CD4-positive, alpha-beta T cell treated with Interleukin-21 for 1 hour (primary cell): ENCODE measurements at regions not wholly inside any gene's neighbourhood (a gene's known extent, or its start where the extent isn't known, plus 50 kb on each side); places are given as distances from the start of the nearest gene placed in this dataset.
"Not testable (repeated sequence)": the region's sequence is repeated elsewhere in the genome, so short reads cannot be mapped to it uniquely, and the experiment has no call there.

Experiments
- DNase-seq: peaks from one replicate; pipeline ENCODE4 v3.0.0-alpha.2; 2020

DNA sequence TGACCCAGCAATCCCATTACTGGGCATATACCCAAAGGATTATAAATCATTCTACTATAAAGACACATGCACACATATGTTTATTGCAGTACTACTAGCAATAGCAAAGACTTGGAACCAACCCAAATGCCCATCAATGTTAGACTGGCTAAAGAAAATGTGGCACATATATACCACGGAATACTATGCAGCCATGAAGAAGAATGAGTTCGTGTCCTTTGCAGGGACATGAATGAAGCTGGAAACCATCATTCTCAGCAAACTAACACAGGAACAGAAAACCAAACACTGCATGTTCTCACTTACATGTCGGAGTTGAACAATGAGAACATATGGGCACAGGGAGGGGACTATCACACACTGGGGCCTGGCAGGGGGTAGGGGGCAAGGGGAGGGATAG lies 183.0 kb downstream of the HACE1 start:
- DNase-seq, result not testable (repeated sequence)

DNA sequence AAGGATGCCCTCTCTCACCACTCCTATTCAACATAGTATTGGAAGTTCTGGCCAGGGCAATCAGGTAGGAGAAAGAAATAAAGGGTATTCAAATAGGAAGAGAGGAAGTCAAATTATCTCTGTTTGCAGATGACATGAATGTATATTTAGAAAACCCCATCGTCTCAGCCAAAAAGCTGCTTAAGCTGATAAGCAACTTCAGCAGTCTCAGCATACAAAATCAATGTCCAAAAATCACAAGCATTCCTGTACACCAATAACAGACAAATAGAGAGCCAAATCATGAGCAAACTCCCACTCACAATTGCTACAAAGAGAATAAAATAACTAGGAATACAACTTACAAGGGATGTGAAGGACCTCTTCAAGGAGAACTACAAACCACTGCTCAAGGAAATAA lies 184.6 kb downstream of the HACE1 start:
- not testable (repeated sequence) for DNase-seq

DNA sequence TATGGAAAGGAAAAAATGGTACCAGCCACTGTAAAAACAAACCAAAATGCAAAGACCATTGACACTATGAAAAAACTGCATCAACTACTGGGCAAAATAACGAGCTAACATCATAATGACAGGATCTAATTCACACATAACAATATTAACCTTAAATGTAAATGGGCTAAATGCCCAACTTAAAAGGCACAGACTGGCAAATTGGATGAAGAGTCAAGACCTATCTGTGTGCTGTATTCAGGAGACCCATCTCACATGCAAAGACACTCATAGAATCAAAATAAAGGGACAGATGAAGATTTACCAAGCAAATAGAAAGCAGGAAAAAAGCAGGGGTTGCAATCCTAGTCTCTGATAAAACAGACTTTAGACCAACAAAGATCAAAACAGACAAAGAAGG lies 186.6 kb downstream of the HACE1 start:
- DNase-seq, result not testable (repeated sequence)

DNA sequence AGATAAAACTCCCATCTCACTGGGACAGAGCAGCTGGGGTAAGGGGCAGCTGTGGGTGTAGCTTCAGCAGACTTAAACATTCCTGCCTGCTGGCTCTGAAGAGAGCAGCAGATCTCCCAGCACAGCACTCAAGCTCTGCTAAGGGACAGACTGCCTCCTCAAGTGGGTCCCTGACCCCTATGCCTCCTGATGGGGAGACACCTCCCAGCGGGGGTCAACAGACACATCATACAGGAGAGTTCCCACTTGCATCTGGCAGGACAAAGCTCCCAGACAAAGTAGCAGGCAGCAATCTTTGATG lies 188.2 kb downstream of the HACE1 start:
- not testable (repeated sequence) for DNase-seq

DNA sequence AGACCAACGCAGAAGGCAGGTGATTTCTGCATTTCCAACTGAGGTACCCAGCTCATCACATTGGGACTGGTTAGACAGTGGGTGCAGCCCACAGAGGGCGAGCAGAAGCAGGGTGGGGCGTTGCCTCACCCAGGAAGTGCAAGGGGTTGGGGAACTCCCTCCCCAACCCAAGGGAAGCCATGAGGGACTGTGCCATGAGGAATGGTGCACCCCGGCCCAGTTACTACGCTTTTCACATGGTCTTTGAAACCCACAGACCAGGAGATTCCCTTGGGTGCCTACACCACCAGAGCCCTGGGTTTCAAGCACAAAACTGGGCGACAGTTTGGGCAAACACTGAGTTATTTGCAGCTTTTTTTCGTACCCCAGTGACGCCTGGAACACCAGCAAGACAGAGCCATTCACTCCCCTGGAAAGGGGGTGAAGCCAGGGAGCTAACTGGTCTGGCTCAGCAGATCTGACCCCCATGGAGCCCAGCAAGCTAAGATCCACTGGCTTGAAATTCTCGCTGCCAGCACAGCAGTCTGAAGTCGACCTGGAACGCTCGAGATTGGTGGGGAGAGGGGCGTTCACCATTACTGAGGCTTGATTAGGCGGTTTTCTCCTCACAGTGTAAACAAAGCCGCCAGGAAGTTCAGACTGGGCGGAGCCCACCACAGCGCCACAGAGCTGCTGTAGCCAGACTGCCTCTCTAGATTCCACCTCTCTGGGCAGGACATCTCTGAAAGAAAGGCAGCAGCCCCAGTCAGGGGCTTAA lies 188.7 kb downstream of the HACE1 start:
- peak; percentile 18 for DNase-seq

DNA sequence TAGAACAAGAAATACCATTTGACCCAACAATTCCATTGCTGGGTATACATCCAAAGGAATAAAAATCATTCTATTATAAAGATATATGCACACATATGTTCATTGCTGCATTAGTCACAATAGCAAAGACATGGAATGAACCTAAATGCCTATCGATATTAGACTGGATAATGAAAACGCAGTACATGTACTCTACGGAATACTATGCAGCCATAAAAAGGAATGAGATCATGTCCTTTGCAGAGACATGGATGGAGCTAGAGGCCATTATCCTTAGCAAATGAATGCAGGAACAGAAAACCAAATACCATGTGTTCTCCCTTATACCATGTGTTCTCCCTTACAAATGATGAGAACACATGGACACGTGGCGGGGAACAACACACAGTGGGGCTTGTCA lies 190.2 kb downstream of the HACE1 start:
- DNase-seq, result no peak

DNA sequence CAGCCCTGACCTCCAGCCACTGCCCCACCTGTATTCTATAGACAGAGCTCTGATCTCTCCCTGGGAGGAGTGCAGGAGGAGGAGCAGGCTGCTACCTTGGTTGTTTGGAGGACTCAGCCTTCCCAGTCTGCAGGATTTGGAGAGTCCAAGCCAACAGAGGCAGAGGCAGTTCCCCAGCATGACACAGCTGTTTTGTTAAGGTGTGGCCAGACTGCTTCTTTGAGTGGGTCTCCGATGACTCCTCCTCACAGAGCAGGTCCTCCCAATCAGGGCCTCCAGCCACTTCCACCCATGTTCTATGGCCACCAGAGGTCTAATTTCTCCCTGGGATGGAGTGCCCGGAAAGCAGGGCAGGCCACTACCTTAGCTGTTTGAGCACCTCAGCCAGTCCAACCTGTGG lies 203.5 kb downstream of the HACE1 start:
- no peak for DNase-seq

DNA sequence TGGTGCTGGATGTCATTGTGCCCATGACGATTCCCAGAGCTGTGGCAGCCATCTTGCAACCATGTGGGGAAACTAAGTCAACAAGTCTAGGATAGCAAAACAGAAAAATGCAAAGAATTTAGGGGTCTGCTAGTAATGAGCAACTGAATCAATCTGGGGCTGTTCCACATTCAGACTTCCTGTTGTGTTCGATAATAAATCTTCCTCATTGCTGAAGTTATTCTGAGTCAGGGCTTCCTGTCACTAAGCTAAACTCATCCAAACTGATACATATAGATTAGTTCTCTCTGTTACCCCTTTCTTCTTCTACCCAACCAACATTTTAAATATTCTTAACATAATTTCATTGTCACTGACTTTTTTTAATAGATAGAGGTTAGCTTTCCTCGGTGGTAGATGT lies 205.9 kb downstream of the HACE1 start:
- DNase-seq, result no peak

DNA sequence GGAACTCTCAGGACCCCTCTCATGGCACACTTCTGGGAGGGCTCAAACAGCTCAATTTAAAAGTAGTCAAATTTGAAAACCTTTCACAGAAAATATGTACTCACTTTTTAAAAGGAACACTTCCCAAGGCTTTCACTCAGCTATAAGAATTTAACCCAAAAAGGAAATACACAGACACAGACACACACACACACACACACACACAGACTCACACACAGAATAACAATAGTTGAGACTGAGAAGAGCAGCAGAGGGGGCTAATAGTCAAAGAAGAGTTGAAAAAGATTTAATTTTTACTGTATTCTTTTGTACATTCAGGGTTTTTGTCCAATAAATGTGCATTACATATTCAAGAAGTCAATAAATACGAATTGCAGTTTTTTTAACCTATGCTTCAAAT lies 211.4 kb downstream of the HACE1 start:
- no peak for DNase-seq

DNA sequence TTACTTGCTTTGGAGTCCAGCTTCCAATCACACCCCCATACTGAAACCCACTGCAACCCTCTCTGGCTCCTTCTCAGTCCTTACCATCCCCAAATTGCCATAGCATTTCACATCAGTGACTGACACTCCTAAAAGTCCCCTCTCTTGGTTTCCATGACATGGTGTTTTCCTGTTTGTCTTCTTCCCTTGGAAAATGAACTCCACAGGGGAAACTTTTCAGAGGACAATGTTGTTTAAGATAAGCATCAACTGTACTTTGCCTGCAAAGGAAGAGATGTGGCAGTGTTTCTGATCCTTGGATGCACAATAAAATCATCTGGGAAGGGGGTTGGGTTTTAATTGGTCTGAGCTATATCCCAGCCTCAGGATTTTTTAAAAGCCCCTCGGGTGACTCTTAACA lies 214.9 kb downstream of the HACE1 start:
- no peak for DNase-seq

DNA sequence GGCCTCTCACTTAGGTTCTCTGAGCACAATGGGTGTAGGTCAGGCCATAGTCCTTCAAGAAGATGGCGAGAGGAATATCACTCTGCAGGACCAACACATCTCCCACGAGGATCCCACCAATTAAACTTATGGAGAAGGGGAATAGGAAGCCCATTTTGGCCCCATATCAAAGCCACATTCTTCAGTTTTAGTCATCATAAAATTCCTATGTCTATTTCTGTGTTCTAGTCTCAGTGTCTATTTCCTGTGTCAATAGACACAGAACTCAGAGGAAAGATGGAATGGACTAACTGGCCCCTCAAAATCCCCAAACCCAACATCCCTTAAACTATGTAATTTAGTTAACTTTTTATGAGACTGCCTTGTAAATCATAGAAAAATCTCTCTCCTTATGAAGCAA lies 216.8 kb downstream of the HACE1 start:
- DNase-seq, result no peak

DNA sequence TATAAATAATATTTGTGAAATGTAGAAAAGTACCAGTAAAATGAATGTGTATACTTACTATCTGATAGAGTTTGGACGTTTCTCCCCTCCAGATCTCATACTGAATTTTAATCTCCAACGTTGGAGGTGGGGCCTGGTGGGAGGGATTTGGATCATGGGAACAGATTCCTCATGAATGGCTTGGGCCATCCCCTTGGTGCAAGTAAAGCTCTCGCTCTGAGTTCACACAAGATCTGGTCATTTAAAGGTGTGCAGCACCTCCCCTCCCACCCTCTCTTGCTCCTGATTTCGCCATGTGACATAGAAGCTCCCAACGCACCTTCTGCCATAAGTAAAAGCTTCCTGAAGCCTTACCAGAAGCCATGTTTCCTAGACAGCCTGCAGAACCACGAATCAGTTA lies 219.0 kb downstream of the HACE1 start:
- DNase-seq, result no peak

DNA sequence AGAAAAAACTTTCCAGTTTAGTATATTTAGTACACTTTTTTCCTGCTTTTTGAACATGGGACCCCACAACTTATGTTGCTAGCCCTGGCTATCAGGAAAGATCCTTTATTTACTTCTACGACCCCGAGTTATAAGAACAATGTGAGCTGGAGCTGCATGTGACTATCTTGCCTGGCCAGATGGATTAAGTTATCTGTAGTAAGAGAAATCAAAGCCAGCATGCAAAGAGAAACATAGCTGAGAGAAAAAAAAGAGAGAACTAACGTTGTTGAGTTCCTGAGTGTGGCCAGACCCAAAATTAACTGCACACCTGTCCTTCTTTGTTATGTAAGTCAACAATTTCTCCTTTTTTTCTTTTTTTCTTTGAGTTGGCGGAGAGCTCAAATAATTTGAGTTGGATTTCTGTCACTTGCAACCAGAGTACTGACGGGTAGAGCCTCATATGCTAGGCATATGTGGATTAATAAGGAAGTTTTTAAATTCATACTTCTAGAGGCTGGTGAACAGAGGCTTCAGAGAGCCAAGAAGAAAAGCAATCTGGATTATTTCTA lies 219.5 kb downstream of the HACE1 start:
- DNase-seq, result no peak

DNA sequence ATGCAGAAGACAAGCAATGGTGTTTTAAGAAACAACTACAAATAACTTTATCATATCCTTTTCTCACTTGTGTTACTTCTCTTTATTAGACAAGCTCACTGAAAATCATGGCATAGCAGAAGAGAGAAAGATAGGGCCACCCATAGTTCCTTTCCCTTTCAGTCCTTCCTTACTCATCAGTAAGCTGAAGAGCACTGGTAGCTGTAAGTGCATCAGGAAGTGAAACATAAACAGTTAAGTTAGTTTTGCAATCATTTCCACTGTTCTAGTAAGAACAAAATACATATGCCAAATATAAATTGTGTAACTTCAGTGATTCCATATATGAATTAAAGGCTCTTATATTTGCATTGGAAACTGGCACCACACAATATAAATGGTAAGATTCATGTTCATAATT lies 220.1 kb downstream of the HACE1 start:
- no peak for DNase-seq

DNA sequence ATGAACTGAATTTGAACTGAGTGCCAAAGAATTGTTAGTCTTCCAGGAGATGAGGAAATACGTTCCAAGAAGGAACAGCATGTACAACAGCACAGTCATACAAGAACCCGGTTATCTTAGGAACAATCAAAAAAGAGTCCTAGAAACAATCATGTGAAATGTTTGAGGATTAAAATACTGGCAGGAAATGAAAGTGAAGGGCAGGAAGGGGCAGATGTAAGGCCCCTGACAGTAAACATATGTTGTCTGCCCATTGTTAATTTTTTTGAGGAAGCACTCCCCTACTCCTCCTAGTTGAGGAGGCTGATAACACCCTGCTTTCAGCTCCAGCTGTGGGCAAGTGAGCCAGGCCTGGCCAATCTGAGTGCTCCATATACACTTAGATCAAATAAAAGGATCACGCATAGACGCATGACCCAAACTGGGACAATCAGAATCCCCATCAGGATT lies 220.9 kb downstream of the HACE1 start:
- no peak for DNase-seq

DNA sequence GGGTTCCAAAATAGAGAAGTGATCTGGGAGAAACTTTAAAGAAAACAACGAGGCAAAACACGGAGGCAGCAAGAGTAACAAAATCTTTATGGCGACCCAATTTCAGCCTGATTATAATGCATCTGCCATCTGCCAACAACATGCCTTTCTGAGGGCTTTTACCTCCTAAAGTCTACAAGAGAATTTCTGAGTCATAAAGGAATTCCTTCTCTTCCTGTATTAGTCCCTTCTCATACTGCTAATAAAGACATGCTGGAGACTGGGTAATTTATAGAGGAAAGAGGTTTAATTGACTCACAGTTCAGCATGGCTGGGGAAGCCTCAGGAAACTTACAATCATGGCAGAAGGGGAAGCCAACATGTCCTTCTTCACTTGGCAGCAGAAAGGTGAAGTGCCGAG lies 226.6 kb downstream of the HACE1 start:
- DNase-seq, result no peak

DNA sequence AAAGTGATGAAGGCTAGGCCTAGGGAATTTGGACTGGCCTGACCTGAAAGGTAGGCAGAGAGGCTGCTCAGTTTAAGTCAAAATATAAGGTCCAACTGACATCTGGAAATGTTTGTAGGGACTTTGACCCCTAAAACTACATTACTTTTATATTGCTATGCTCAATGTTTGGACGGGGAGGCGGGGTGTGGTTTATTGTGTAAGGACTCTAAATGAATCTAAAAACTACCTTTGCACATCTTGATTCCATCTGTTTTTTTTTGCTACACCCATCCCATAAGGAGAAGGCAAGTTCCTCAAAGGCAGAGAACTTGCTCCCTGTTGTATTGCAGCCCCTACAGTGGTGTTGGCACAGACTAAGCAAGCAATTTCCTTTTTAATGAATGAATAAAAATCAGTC lies 227.1 kb downstream of the HACE1 start:
- DNase-seq, result no peak

DNA sequence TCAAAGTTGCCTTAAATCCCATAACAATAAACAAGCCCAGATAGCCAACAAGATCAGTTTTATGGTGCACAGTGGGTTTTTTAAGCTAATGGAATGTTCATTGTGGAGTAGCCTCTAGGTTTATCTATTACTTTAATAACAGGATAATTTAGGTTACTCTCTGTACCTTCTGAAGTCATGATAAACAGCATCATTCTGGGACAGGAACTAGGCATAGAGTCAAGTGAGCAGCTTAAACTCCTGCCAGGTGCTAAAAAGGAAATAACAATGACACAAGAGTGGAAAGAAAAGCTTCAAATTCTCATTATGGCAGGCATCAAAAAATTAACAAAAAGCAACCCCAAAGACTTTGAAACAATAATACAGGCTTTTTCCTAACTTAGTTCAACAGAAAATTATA lies 228.8 kb downstream of the HACE1 start:
- DNase-seq, result no peak

DNA sequence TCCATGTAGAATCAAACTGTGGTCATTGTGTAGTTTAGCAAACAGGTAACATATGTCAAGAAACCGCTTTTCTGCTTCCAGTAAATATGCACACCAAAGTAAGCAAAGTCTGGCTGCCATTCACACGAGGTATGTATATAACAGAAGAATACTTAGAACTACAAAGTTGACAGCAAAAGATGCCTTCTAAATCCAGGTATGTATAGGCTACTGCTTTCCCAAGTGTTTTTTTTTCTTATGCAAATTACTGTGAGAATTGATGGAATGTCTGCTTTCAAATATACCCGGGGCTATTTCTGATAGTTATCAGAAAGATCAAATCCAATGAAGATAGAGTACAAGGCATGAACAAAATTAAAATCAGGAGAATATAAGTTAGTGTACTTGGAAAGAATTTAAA lies 229.2 kb downstream of the HACE1 start:
- no peak for DNase-seq

DNA sequence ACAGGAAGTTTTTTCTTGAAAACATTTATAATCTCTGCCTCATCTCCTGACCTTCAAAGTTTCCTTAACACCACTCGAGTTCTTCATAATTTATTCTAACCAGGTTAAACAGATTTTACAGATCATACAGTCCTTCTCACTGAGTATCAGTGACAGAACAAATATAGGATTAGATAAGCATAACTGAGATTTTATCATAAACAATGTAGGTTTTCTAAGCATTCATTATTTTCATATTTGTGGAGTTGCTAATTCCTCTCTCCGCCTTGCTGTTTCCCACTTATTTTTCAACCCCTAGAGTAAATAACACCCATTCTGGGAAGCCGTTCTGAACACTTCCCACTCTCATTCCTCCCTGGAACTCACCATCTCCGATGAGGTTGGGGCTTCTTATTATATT lies 229.9 kb downstream of the HACE1 start:
- no peak for DNase-seq

DNA sequence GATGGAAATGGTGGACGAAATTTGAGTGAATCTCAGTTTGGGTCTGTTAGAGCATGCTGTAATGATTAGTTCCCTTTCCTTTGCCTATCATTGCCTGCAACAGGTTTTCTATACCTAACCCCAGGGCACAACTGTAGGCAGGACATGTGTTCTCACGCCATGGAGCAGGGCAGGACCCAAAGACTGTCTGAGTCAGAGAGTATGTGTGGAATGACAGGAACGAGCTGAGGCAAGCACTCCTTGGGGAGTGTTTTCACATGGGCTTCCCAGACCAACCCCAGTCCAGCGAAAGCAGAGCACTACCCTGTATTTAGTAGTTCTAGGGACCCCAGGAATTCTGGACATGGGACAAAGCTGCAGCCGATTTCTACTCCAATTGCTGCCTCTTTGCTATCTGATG lies 234.2 kb downstream of the HACE1 start:
- no peak for DNase-seq

DNA sequence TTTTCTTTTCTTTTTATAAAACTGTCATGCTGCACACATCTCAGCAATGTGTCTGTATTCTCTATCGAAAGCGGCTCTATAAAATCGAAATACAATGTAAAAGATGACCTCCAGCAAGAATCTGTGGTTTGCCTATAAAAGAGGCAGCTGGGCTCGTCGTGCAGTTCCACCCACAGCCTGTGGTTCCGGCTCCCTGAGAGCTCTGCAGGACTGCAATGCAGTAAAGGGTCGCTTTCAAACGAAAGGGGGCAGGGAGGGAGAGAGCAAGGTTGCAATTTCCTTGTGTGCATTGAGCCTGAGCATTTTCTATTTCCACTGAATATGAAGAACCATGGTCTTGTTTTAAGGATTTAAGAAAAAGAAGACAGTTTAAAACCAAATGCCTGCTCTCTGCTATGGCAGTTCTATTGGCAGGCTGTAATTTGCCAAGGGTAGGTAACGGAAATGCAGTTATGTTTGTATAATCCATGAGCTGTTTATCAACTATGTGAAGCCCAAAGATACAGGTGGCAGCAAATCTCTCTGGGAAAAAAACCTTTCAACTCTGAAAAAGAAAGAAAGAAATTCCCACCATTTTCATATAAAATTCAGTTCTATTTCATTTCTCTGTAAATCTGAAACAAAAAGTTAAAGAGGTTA lies 236.5 kb downstream of the HACE1 start:
- no peak for DNase-seq

DNA sequence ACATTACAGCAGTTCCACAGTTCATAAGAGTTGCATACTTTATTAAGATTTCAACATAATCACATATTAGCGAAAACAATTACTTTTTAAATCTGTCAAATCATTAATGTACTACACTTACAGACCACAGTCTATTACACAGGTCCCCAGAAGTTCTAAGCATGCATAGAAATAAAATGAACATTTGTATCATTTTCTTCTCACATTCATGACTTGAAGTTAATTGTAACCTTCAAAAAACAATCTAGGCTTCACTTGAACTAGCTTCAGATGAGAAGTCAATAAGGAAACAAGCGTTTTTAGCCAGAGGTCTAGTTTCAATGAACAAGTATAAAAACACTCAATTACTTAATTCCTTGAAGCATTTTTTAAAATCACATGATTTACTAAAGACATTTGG lies 238.3 kb downstream of the HACE1 start:
- DNase-seq, result no peak

DNA sequence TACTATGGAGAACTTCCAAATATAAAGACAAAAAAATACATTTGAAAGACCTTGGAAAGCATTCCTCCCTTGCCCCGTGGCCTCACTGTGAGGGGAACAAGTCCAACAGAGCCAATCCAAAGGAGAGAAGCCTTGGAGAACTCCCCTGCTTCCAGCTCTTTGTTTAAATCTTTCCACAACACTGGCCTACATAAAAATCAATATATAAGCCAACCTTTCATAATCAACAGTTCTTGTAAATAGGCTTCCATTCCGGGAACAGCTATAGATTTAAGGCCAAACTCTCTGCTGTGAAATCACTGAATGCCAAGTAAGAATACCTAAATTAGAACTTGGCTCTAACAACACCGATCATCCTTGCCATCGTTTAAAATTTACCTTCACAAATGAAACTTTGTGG lies 242.1 kb downstream of the HACE1 start:
- DNase-seq, result no peak

DNA sequence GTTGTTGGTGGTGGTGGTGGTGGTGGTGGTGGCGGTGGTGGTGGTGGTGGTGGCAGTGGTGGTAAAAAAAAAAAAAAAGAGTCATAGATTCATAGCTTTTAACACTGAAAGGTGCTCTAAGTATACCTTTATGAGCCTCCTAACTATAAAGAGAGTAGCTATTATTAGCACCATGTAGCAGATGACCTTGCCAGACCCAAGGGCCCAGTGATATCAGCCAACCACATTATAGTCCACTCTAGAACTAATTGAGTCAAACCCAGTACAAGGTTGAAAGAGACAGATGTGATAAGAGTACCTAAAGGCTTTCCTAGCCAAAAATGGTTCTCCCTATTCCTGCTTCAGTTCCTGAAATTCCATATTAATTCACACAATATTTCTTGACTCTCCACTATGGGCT lies 245.3 kb downstream of the HACE1 start:
- no peak for DNase-seq
